CD14-positive monocyte (primary cell): ENCODE measurements at regions not wholly inside any gene's neighbourhood (a gene's known extent, or its start where the extent isn't known, plus 50 kb on each side); places are given as distances from the start of the nearest gene placed in this dataset. TPM values are rescaled to one million over a fixed set of nuclear protein-coding genes. Genes with fewer than 3 reads are reported as not detected.

Source experiments
- DNase-seq, 3 donors: peaks; one replicate each; pipeline ENCODE4 v3.0.0-alpha.2; 2011 to 2022
- H2AFZ ChIP-seq: 2 replicates; pipeline ENCODE4 v1.6.0; 2012; ENCODE audit warnings: mild to moderate bottlenecking, low read depth, low read length, inconsistent platforms; ENCODE audit not compliant: insufficient read depth, poor library complexity, severe bottlenecking
- H3K27ac ChIP-seq, 2 donors: 1 replicate in 1 of 2; 2 replicates in 1 of 2; pipeline ENCODE4 v1.5.1; 2012 to 2013; ENCODE audit warnings: low read length in 2 of 2, control low read depth in 1 of 2, inconsistent platforms in 1 of 2, low read depth in 1 of 2, mild to moderate bottlenecking in 1 of 2
- H3K27me3 ChIP-seq, 2 donors: one replicate each; pipeline versions ENCODE4 v1.6.0 to v1.6.1; 2011 to 2013; ENCODE audit warnings: low read length in 2 of 2; ENCODE audit not compliant: control insufficient read depth in 2 of 2, insufficient read depth in 2 of 2
- H3K36me3 ChIP-seq, 2 donors: replicated peaks in 1 of 2; 1 replicate in 1 of 2; 2 replicates in 1 of 2; pipeline versions ENCODE4 v1.5.1 to v1.6.1; 2012 to 2013; ENCODE audit warnings: low read length in 2 of 2, control low read depth in 1 of 2, inconsistent platforms in 1 of 2, mild to moderate bottlenecking in 1 of 2; ENCODE audit not compliant: insufficient read depth in 2 of 2, control insufficient read depth in 1 of 2
- H3K4me1 ChIP-seq, 2 donors: 1 replicate in 1 of 2; 2 replicates in 1 of 2; pipeline versions ENCODE4 v1.5.1 to v1.6.1; 2012 to 2013; ENCODE audit warnings: low read length in 2 of 2, control low read depth in 1 of 2, inconsistent platforms in 1 of 2, mild to moderate bottlenecking in 1 of 2, moderate library complexity in 1 of 2; ENCODE audit not compliant: insufficient read depth in 2 of 2, control insufficient read depth in 1 of 2
- H3K4me2 ChIP-seq: replicated peaks from 2 replicates; pipeline ENCODE3; 2012; ENCODE audit warnings: low read length, moderate library complexity, mild to moderate bottlenecking; ENCODE audit not compliant: poor library complexity, severe bottlenecking; ENCODE audit errors: extremely low read depth
- H3K4me3 ChIP-seq, 3 experiments: fragments of 200-600 bp in 1 of 3; sonication (generic) in 1 of 3; replicated peaks in 1 of 3; 1 replicate in 2 of 3; 2 replicates in 1 of 3; pipeline ENCODE4 v1.5.1; 2011 to 2013; ENCODE audit warnings: low read length in 3 of 3, mild to moderate bottlenecking in 3 of 3, control low read depth in 2 of 3, low read depth in 2 of 3, inconsistent platforms in 1 of 3, moderate library complexity in 1 of 3
- H3K79me2 ChIP-seq: 2 replicates; pipeline ENCODE4 v1.6.0; 2012; ENCODE audit warnings: mild to moderate bottlenecking, control low read depth, inconsistent platforms, low read length, moderate library complexity; ENCODE audit not compliant: insufficient read depth
- H3K9ac ChIP-seq: 2 replicates; pipeline ENCODE4 v1.6.0; 2017; ENCODE audit warnings: low read length, mild to moderate bottlenecking; ENCODE audit not compliant: insufficient read depth, poor library complexity, severe bottlenecking
- H3K9me3 ChIP-seq, 2 donors: replicated peaks in 1 of 2; 1 replicate in 1 of 2; 2 replicates in 1 of 2; pipeline versions ENCODE4 v1.5.1 to v1.6.1; 2012 to 2013; ENCODE audit warnings: low read length in 2 of 2, control low read depth in 1 of 2; ENCODE audit not compliant: control insufficient read depth in 1 of 2, insufficient read depth in 1 of 2
- H4K20me1 ChIP-seq: 2 replicates; pipeline ENCODE4 v1.6.0; 2012; ENCODE audit warnings: mild to moderate bottlenecking, low read length, control low read depth, moderate library complexity; ENCODE audit not compliant: insufficient read depth
- H3K27ac Mint-ChIP-seq, 7 donors: one replicate each; pipeline ENCODE4 v1.8.0; 2020; ENCODE audit warnings: mild to moderate bottlenecking in 7 of 7, mixed read lengths in 7 of 7, moderate library complexity in 6 of 7, inconsistent platforms in 2 of 7
- H3K27me3 Mint-ChIP-seq, 3 donors: one replicate each; pipeline ENCODE4 v1.8.0; 2021 to 2022; ENCODE audit warnings: low read depth in 3 of 3, mild to moderate bottlenecking in 3 of 3, mixed read lengths in 3 of 3, moderate library complexity in 3 of 3, inconsistent platforms in 1 of 3
- H3K36me3 Mint-ChIP-seq, 2 donors: one replicate each; pipeline ENCODE4 v1.8.0; 2020; ENCODE audit warnings: mixed read lengths in 2 of 2, inconsistent platforms in 1 of 2, mild to moderate bottlenecking in 1 of 2
- H3K4me1 Mint-ChIP-seq: one replicate; pipeline ENCODE4 v1.8.0; 2020; ENCODE audit warnings: mild to moderate bottlenecking, mixed read lengths
- H3K4me3 Mint-ChIP-seq, 2 donors: one replicate each; pipeline ENCODE4 v1.8.0; 2020; ENCODE audit warnings: mild to moderate bottlenecking in 2 of 2, mixed read lengths in 2 of 2, moderate library complexity in 1 of 2
- H3K9me3 Mint-ChIP-seq, 7 donors: one replicate each; pipeline ENCODE4 v1.8.0; 2020 to 2022; ENCODE audit warnings: mixed read lengths in 7 of 7, mild to moderate bottlenecking in 6 of 7, moderate library complexity in 6 of 7, inconsistent platforms in 2 of 7
- CTCF ChIP-seq: fragments of 200-600 bp; IDR thresholded peaks from one replicate; pipeline ENCODE4 v1.8.0; 2022; ENCODE audit warnings: antibody characterized with exemption, mild to moderate bottlenecking
- WGBS: methylation state at CpG from one replicate; pipeline ENCODE4 v1.1.5; 2013; ENCODE audit warnings: missing lambda C conversion rate; ENCODE audit not compliant: insufficient coverage; 5-methylcytosine and 5-hydroxymethylcytosine counted together
- intact Hi-C, 2 donors: fragments of 100-400 bp; cut with micrococcal nuclease; formaldehyde crosslinking; loops; one replicate each; pipeline versions ENCODE4 v1.15.0 to v1.15.1; 2023
- small RNA-seq: library from RNA; depleted of rRNA; stranded (forward); fragments of <200 nt; gene quantifications from one replicate; pipeline ENCODE3, GENCODE V24; 2012; ENCODE audit warnings: low read depth; ENCODE audit not compliant: insufficient read length

- H3K4me1 Mint-ChIP-seq: no peaks in the 10 kb centered on the region
- H3K9me3 Mint-ChIP-seq: peaks cover 0 to 2% (median 0%) of the 10 kb centered on the region in 7 donors
- Histone ChIP-seq H4K20me1 (no peaks in the 10 kb centered on the region), H3K9ac (no peak overlapping the region), H2AFZ (no peak overlapping the region), H3K36me3 (no peaks in the 10 kb centered on the region), H3K4me1 (no peaks in the 10 kb centered on the region), H3K4me2 (no peak overlapping the region), H3K9me3 (no peaks in the 10 kb centered on the region), H3K4me3 (no peak overlapping the region), H3K27ac (no peak overlapping the region), H3K27me3 (no peaks in the 10 kb centered on the region), H3K79me2 (no peaks in the 10 kb centered on the region)
- WGBS: 85% methylated on average over 10 of the region's 12 CpGs
- no peak overlapping the region for H3K27ac Mint-ChIP-seq
- H3K36me3 Mint-ChIP-seq: no peaks in the 10 kb centered on the region
- TF ChIP-seq CTCF: no peak
- DNase-seq: no peak
- H3K4me3 Mint-ChIP-seq: no peak overlapping the region
- intact Hi-C loops: no loop called here
- H3K27me3 Mint-ChIP-seq: peaks cover 2 to 12% (median 3%) of the 10 kb centered on the region in 3 donors
Measured at GRCh38 chr7:155862123-155862892, 50.0 kb upstream of the SHH start.

Small RNAs in the stretch of these regions (small RNA-seq; reads per million reads assigned to genes)
- gene AC093813.1 (not detected), gene RF00019 (not detected)
